Tibial artery (tissue), 4 donors: ENCODE measurements at regions not wholly inside any gene's neighbourhood (a gene's known extent, or its start where the extent isn't known, plus 50 kb on each side); places are given as distances from the start of the nearest gene placed in this dataset.

ENCODE experiments used
- DNase-seq, 2 donors: peaks; one replicate each; pipeline ENCODE4 v3.0.0-alpha.2; 2019
- H3K27ac ChIP-seq, 2 donors: fragments of 200-600 bp; sonication (generic) in 1 of 2; 1 replicate in 1 of 2; 2 replicates in 1 of 2; pipeline ENCODE4 v1.5.1; 2018 to 2019; ENCODE audit warnings: mild to moderate bottlenecking in 1 of 2
- H3K27me3 ChIP-seq, 2 donors: fragments of 200-600 bp; sonication (generic) in 1 of 2; one replicate each; pipeline versions ENCODE4 v1.5.1 to v1.6.0; 2016 to 2019
- H3K36me3 ChIP-seq, 3 donors: fragments of 200-600 bp; sonication (generic) in 2 of 3; one replicate each; pipeline ENCODE4 v1.5.1; 2016 to 2019; ENCODE audit warnings: mild to moderate bottlenecking in 2 of 3
- H3K4me1 ChIP-seq, 4 donors: fragments of 200-600 bp; sonication (generic) in 2 of 4; 1 replicate in 3 of 4; 2 replicates in 1 of 4; pipeline ENCODE4 v1.5.1; 2016 to 2019
- H3K4me3 ChIP-seq, 2 donors: fragments of 200-600 bp; sonication (generic) in 1 of 2; 1 replicate in 1 of 2; 2 replicates in 1 of 2; pipeline ENCODE4 v1.5.1; 2018 to 2019; ENCODE audit warnings: mild to moderate bottlenecking in 2 of 2
- H3K9me3 ChIP-seq, 3 donors: fragments of 200-600 bp; sonication (generic) in 1 of 3; one replicate each; pipeline ENCODE4 v1.5.1; 2016 to 2019
- CTCF ChIP-seq, 2 experiments: fragments of 200-600 bp in 1 of 2; fragments of 450-650 bp in 1 of 2; IDR thresholded peaks; one replicate each; pipeline ENCODE4 v1.5.1; 2017 to 2019; ENCODE audit warnings: antibody characterized with exemption in 2 of 2, mild to moderate bottlenecking in 1 of 2, moderate library complexity in 1 of 2
- intact Hi-C: fragments of 100-400 bp; cut with DNase I; formaldehyde crosslinking; loops from one replicate; pipeline ENCODE4 v1.15.0; 2023; ENCODE audit warnings: low total_unique reads

- Histone ChIP-seq H3K27ac (no peak overlapping the region), H3K36me3 (no peaks in the 10 kb centered on the region), H3K27me3 (no peaks in the 10 kb centered on the region), H3K4me3 (no peak overlapping the region), H3K9me3 (no peaks in the 10 kb centered on the region), H3K4me1 (no peaks in the 10 kb centered on the region)
- intact Hi-C loops: no loop called here
- DNase-seq: no peak
- no peak for TF ChIP-seq CTCF (IDR thresholded peaks at IDR 0.05)
These were observed 710.6 kb downstream of the TRAM1L1 start for GRCh38 chr4:116374815-116375214.

GRCh38 chr4:116362583-116362982, 722.8 kb downstream of the TRAM1L1 start:
- Histone ChIP-seq H3K4me1 (no peaks in the 10 kb centered on the region), H3K27ac (no peak overlapping the region), H3K4me3 (no peak overlapping the region), H3K9me3 (no peaks in the 10 kb centered on the region), H3K36me3 (no peaks in the 10 kb centered on the region), H3K27me3 (no peaks in the 10 kb centered on the region)
- intact Hi-C loops: no loop called here
- DNase-seq: no peak
- TF ChIP-seq CTCF (IDR thresholded peaks at IDR 0.05): no peak

- Histone ChIP-seq H3K4me1 (no peaks in the 10 kb centered on the region), H3K9me3 (no peaks in the 10 kb centered on the region), H3K36me3 (no peaks in the 10 kb centered on the region), H3K4me3 (no peak overlapping the region), H3K27me3 (no peaks in the 10 kb centered on the region), H3K27ac (no peak overlapping the region)
- intact Hi-C loops: no loop called here
- no peak for DNase-seq
- TF ChIP-seq CTCF (IDR thresholded peaks at IDR 0.05): no peak
These were observed 723.6 kb downstream of the TRAM1L1 start for GRCh38 chr4:116361790-116362189.

- intact Hi-C loops: no loop called here
- Histone ChIP-seq H3K4me3 (no peak overlapping the region), H3K27me3 (no peaks in the 10 kb centered on the region), H3K4me1 (no peaks in the 10 kb centered on the region), H3K36me3 (no peaks in the 10 kb centered on the region), H3K9me3 (no peaks in the 10 kb centered on the region), H3K27ac (no peak overlapping the region)
- peak in 1 of 2 donors; percentile 52 for DNase-seq
- peak; percentile 19 to 49 for TF ChIP-seq CTCF (IDR thresholded peaks at IDR 0.05)
These were observed 726.6 kb downstream of the TRAM1L1 start for GRCh38 chr4:116358633-116359222.

GRCh38 chr4:116357758-116358157, 727.6 kb downstream of the TRAM1L1 start:
- Histone ChIP-seq H3K27ac (no peak overlapping the region), H3K4me1 (no peaks in the 10 kb centered on the region), H3K4me3 (no peak overlapping the region), H3K9me3 (no peaks in the 10 kb centered on the region), H3K27me3 (no peaks in the 10 kb centered on the region), H3K36me3 (no peaks in the 10 kb centered on the region)
- no peak for DNase-seq
- intact Hi-C loops: no loop called here
- no peak for TF ChIP-seq CTCF (IDR thresholded peaks at IDR 0.05)

GRCh38 chr4:116346750-116347149, 738.6 kb downstream of the TRAM1L1 start:
- TF ChIP-seq CTCF (IDR thresholded peaks at IDR 0.05): no peak
- intact Hi-C loops: no loop called here
- no peaks in the 10 kb centered on the region for H3K4me1 ChIP-seq
- H3K27ac ChIP-seq: no peak overlapping the region
- no peaks in the 10 kb centered on the region for H3K27me3 ChIP-seq
- no peak for DNase-seq
- H3K9me3 ChIP-seq: no peaks in the 10 kb centered on the region
- no peak overlapping the region for H3K4me3 ChIP-seq
- H3K36me3 ChIP-seq: no peaks in the 10 kb centered on the region
